Gastrocnemius medialis (tissue), 4 donors: ENCODE measurements at regions not wholly inside any gene's neighbourhood (a gene's known extent, or its start where the extent isn't known, plus 50 kb on each side); places are given as distances from the start of the nearest gene placed in this dataset.

Experiments used
- ATAC-seq, 2 donors: fragments of 150-250 bp; one replicate each; pipeline ENCODE4 v1.9.1; 2016
- DNase-seq, 2 donors: peaks; one replicate each; pipeline ENCODE4 v3.0.0-alpha.2; 2019
- H3K27ac ChIP-seq, 4 donors: fragments of 200-600 bp; sonication (generic); 1 replicate in 1 of 4; 2 replicates in 3 of 4; pipeline ENCODE4 v1.5.1; 2016 to 2018; ENCODE audit warnings: mild to moderate bottlenecking in 2 of 4, moderate library complexity in 1 of 4
- H3K27me3 ChIP-seq, 3 donors: fragments of 200-600 bp; sonication (generic) in 2 of 3; 1 replicate in 1 of 3; 2 replicates in 2 of 3; pipeline versions ENCODE4 v1.5.1 to v1.6.0; 2016 to 2019; ENCODE audit warnings: mild to moderate bottlenecking in 1 of 3, moderate library complexity in 1 of 3
- H3K36me3 ChIP-seq, 2 donors: fragments of 200-600 bp; sonication (generic) in 1 of 2; one replicate each; pipeline ENCODE4 v1.5.1; 2017 to 2018
- H3K4me1 ChIP-seq, 2 donors: fragments of 200-600 bp; sonication (generic) in 1 of 2; one replicate each; pipeline ENCODE4 v1.5.1; 2016 to 2017; ENCODE audit warnings: mild to moderate bottlenecking in 2 of 2
- H3K4me3 ChIP-seq, 4 donors: fragments of 200-600 bp; sonication (generic) in 3 of 4; 1 replicate in 1 of 4; 2 replicates in 3 of 4; pipeline ENCODE4 v1.5.1; 2016 to 2019; ENCODE audit warnings: mild to moderate bottlenecking in 2 of 4
- H3K9me3 ChIP-seq, 3 donors: fragments of 200-600 bp; sonication (generic) in 2 of 3; 1 replicate in 1 of 3; 2 replicates in 2 of 3; pipeline ENCODE4 v1.5.1; 2016 to 2019
- CTCF ChIP-seq, 5 experiments: fragments of 450-650 bp in 3 of 5; fragments of 200-600 bp in 2 of 5; sonication (generic) in 2 of 5; IDR thresholded peaks in 4 of 5; conservative IDR thresholded peaks in 1 of 5; 1 replicate in 4 of 5; 2 replicates in 1 of 5; pipeline ENCODE4 v1.5.1; 2016 to 2019; ENCODE audit warnings: antibody characterized with exemption in 5 of 5, mild to moderate bottlenecking in 3 of 5, moderate library complexity in 3 of 5
- POLR2A ChIP-seq, 2 donors: fragments of 450-650 bp; IDR thresholded peaks; one replicate each; pipeline ENCODE4 v1.6.1; 2017; ENCODE audit warnings: antibody characterized with exemption in 2 of 2, mild to moderate bottlenecking in 2 of 2, moderate library complexity in 2 of 2
- in situ Hi-C, 4 donors: fragments of 200-750 bp; cut with MboI; loops; one replicate each; pipeline versions ENCODE4 v1.15.0 to v1.8.0; 2017; ENCODE audit warnings: low sequenced_read_pairs in 4 of 4
- intact Hi-C: fragments of 100-400 bp; cut with DNase I; formaldehyde crosslinking; loops from one replicate; pipeline ENCODE4 v1.15.1; 2023; ENCODE audit warnings: low total_unique reads

- no peaks in the 10 kb centered on the region for H3K36me3 ChIP-seq
- H3K9me3 ChIP-seq: no peaks in the 10 kb centered on the region
- ATAC-seq (no peak), DNase-seq (no peak)
- intact Hi-C loops: no loop called here
- no peaks in the 10 kb centered on the region for H3K27me3 ChIP-seq
- no peak overlapping the region for H3K27ac ChIP-seq
- TF ChIP-seq CTCF (IDR thresholded peaks at IDR 0.05 in 4 of 5, conservative IDR thresholded peaks at IDR 0.05 in 1 of 5) (no peak), POLR2A (IDR thresholded peaks at IDR 0.05) (no peak)
- no peak overlapping the region for H3K4me3 ChIP-seq
- no peaks in the 10 kb centered on the region for H3K4me1 ChIP-seq
- in situ Hi-C loops: no loop called here
Observed at GRCh38 chrX:6707497-6707896, 172.6 kb upstream of the VCX3A start.

- no peak for ATAC-seq
- in situ Hi-C loops: no loop called here
Observed at GRCh38 chrX:6701085-6701484, 166.2 kb upstream of the VCX3A start.

GRCh38 chrX:6695717-6696116 is 160.8 kb upstream of the VCX3A start:
- Histone ChIP-seq H3K4me3 (no peak overlapping the region), H3K36me3 (no peaks in the 10 kb centered on the region), H3K9me3 (no peaks in the 10 kb centered on the region), H3K27ac (no peak overlapping the region), H3K27me3 (no peaks in the 10 kb centered on the region), H3K4me1 (no peaks in the 10 kb centered on the region)
- ATAC-seq (no peak), DNase-seq (no peak)
- in situ Hi-C loops (no loop called here), intact Hi-C loops (no loop called here)
- TF ChIP-seq POLR2A (IDR thresholded peaks at IDR 0.05) (no peak), CTCF (IDR thresholded peaks at IDR 0.05 in 4 of 5, conservative IDR thresholded peaks at IDR 0.05 in 1 of 5) (no peak)

More at GRCh38 chrX:6701085-6701484, 166.2 kb upstream of the VCX3A start:
- no peaks in the 10 kb centered on the region for H3K9me3 ChIP-seq
- no peak overlapping the region for H3K27ac ChIP-seq
- no peaks in the 10 kb centered on the region for H3K36me3 ChIP-seq
- DNase-seq: no peak
- H3K4me1 ChIP-seq: no peaks in the 10 kb centered on the region
- intact Hi-C loops: no loop called here
- H3K4me3 ChIP-seq: no peak overlapping the region
- TF ChIP-seq CTCF (IDR thresholded peaks at IDR 0.05 in 4 of 5, conservative IDR thresholded peaks at IDR 0.05 in 1 of 5) (no peak), POLR2A (IDR thresholded peaks at IDR 0.05) (no peak)
- H3K27me3 ChIP-seq: no peaks in the 10 kb centered on the region

GRCh38 chrX:6694977-6695376 is 160.1 kb upstream of the VCX3A start:
- TF ChIP-seq CTCF (IDR thresholded peaks at IDR 0.05 in 4 of 5, conservative IDR thresholded peaks at IDR 0.05 in 1 of 5) (no peak), POLR2A (IDR thresholded peaks at IDR 0.05) (no peak)
- intact Hi-C loops (no loop called here), in situ Hi-C loops (no loop called here)
- Histone ChIP-seq H3K27me3 (no peaks in the 10 kb centered on the region), H3K27ac (no peak overlapping the region), H3K4me3 (no peak overlapping the region), H3K36me3 (no peaks in the 10 kb centered on the region), H3K4me1 (no peaks in the 10 kb centered on the region), H3K9me3 (no peaks in the 10 kb centered on the region)
- ATAC-seq (no peak), DNase-seq (no peak)

GRCh38 chrX:6694221-6694620 is 159.3 kb upstream of the VCX3A start:
- H3K36me3 ChIP-seq: no peaks in the 10 kb centered on the region
- in situ Hi-C loops (no loop called here), intact Hi-C loops (no loop called here)
- DNase-seq (no peak), ATAC-seq (no peak)
- TF ChIP-seq CTCF (IDR thresholded peaks at IDR 0.05 in 4 of 5, conservative IDR thresholded peaks at IDR 0.05 in 1 of 5) (no peak), POLR2A (IDR thresholded peaks at IDR 0.05) (no peak)
- H3K9me3 ChIP-seq: no peaks in the 10 kb centered on the region
- no peak overlapping the region for H3K27ac ChIP-seq
- H3K27me3 ChIP-seq: no peaks in the 10 kb centered on the region
- no peaks in the 10 kb centered on the region for H3K4me1 ChIP-seq
- no peak overlapping the region for H3K4me3 ChIP-seq
